ENCODE measurements at regions not wholly inside any gene's neighbourhood (a gene's known extent, or its start where the extent isn't known, plus 50 kb on each side); places are given as distances from the start of the nearest gene placed in this dataset.

- 81% methylated on average over 5 of the region's 5 CpGs for WGBS (ENCODE audit: insufficient coverage)
- no peak overlapping the region for H3K27ac Mint-ChIP-seq
- Histone ChIP-seq H3K27me3 (replicated peaks in 1 of 2; ENCODE audit: control insufficient read depth in 2 of 2, extremely low read depth in 1 of 2, insufficient read depth in 2 of 2, low read length in 1 of 2) (peaks cover 2 to 5% of the 10 kb centered on the region in 2 experiments), H3K9me3 (no peaks in the 10 kb centered on the region), H3K4me1 (ENCODE audit: control insufficient read depth in 1 of 2, extremely low read depth in 1 of 2, insufficient read depth in 2 of 2, low read length in 2 of 2) (no peaks in the 10 kb centered on the region), H3K27ac (ENCODE audit: low read length) (no peak overlapping the region), H3K36me3 (ENCODE audit: control insufficient read depth in 2 of 2, extremely low read depth in 1 of 2, insufficient read depth in 1 of 2, low read length in 1 of 2) (no peaks in the 10 kb centered on the region), H3K4me3 (ENCODE audit: control insufficient read depth in 1 of 2, extremely low read depth in 1 of 2, low read length in 1 of 2) (no peak overlapping the region)
- H3K4me1 Mint-ChIP-seq: peaks cover 0 to 4% (median 2%) of the 10 kb centered on the region in 3 donors
- no peaks in the 10 kb centered on the region for H3K9me3 Mint-ChIP-seq
- DNase-seq: no peak
- ATAC-seq (replicated peaks in 1 of 4): no peak
- POLR2A ChIA-PET: no interaction called here
- CTCF ChIA-PET: no interaction called here
- peaks cover 1 to 17% of the 10 kb centered on the region in 2 donors for H3K27me3 Mint-ChIP-seq
- no peak overlapping the region for H3K4me3 Mint-ChIP-seq
- H3K36me3 Mint-ChIP-seq: no peaks in the 10 kb centered on the region
These were observed 129.0 kb upstream of the NEO1 start for GRCh38 chr15:72923289-72923688.

GRCh38 chr15:72920551-72920950, 131.7 kb upstream of the NEO1 start:
- Histone ChIP-seq H3K27me3 (replicated peaks in 1 of 2; ENCODE audit: control insufficient read depth in 2 of 2, extremely low read depth in 1 of 2, insufficient read depth in 2 of 2, low read length in 1 of 2) (peaks cover 2 to 3% of the 10 kb centered on the region in 2 experiments), H3K27ac (ENCODE audit: low read length) (no peak overlapping the region), H3K4me1 (ENCODE audit: control insufficient read depth in 1 of 2, extremely low read depth in 1 of 2, insufficient read depth in 2 of 2, low read length in 2 of 2) (no peaks in the 10 kb centered on the region), H3K36me3 (ENCODE audit: control insufficient read depth in 2 of 2, extremely low read depth in 1 of 2, insufficient read depth in 1 of 2, low read length in 1 of 2) (no peaks in the 10 kb centered on the region), H3K9me3 (no peaks in the 10 kb centered on the region), H3K4me3 (ENCODE audit: control insufficient read depth in 1 of 2, extremely low read depth in 1 of 2, low read length in 1 of 2) (no peak overlapping the region)
- no peaks in the 10 kb centered on the region for H3K9me3 Mint-ChIP-seq
- no peaks in the 10 kb centered on the region for H3K4me1 Mint-ChIP-seq
- CTCF ChIA-PET: no interaction called here
- H3K27me3 Mint-ChIP-seq: peaks cover 0 to 5% of the 10 kb centered on the region in 2 donors
- no peak overlapping the region for H3K4me3 Mint-ChIP-seq
- no peak overlapping the region for H3K27ac Mint-ChIP-seq
- POLR2A ChIA-PET: no interaction called here
- ATAC-seq (replicated peaks in 1 of 4) (no peak), DNase-seq (no peak)
- H3K36me3 Mint-ChIP-seq: no peaks in the 10 kb centered on the region

GRCh38 chr15:72919936-72920465, 132.3 kb upstream of the NEO1 start:
- CTCF ChIA-PET: no interaction called here
- no CpG with 5 or more reads among the region's 5 CpGs for WGBS (ENCODE audit: insufficient coverage)
- H3K36me3 Mint-ChIP-seq: no peaks in the 10 kb centered on the region

GRCh38 chr15:72916897-72917296, 133.3 kb upstream of the ADPGK start:
- Histone ChIP-seq H3K4me3 (ENCODE audit: control insufficient read depth in 1 of 2, extremely low read depth in 1 of 2, low read length in 1 of 2) (no peak overlapping the region), H3K27ac (ENCODE audit: low read length) (no peak overlapping the region), H3K9me3 (no peaks in the 10 kb centered on the region), H3K27me3 (replicated peaks in 1 of 2; ENCODE audit: control insufficient read depth in 2 of 2, extremely low read depth in 1 of 2, insufficient read depth in 2 of 2, low read length in 1 of 2) (peaks cover 2 to 3% of the 10 kb centered on the region in 2 experiments), H3K36me3 (ENCODE audit: control insufficient read depth in 2 of 2, extremely low read depth in 1 of 2, insufficient read depth in 1 of 2, low read length in 1 of 2) (no peaks in the 10 kb centered on the region), H3K4me1 (ENCODE audit: control insufficient read depth in 1 of 2, extremely low read depth in 1 of 2, insufficient read depth in 2 of 2, low read length in 2 of 2) (no peaks in the 10 kb centered on the region)
- WGBS (ENCODE audit: insufficient coverage): 100% methylated on average over 2 of the region's 2 CpGs
- H3K27ac Mint-ChIP-seq: no peak overlapping the region
- peaks cover 2 to 4% of the 10 kb centered on the region in 2 donors for H3K27me3 Mint-ChIP-seq
- ATAC-seq (replicated peaks in 1 of 4): no peak
- DNase-seq: no peak
- H3K4me1 Mint-ChIP-seq: no peaks in the 10 kb centered on the region
- POLR2A ChIA-PET: no interaction called here
- CTCF ChIA-PET: no interaction called here
- H3K4me3 Mint-ChIP-seq: no peak overlapping the region
- no peaks in the 10 kb centered on the region for H3K9me3 Mint-ChIP-seq
- H3K36me3 Mint-ChIP-seq: no peaks in the 10 kb centered on the region

More at GRCh38 chr15:72919936-72920465, 132.3 kb upstream of the NEO1 start:
- Mint-ChIP-seq H3K9me3 (no peaks in the 10 kb centered on the region), H3K27ac (no peak overlapping the region), H3K27me3 (peaks cover 0 to under 1% of the 10 kb centered on the region in 2 donors), H3K4me3 (no peak overlapping the region), H3K4me1 (no peaks in the 10 kb centered on the region)
- no peak overlapping the region for H3K27ac ChIP-seq (ENCODE audit: low read length)
- H3K9me3 ChIP-seq: no peaks in the 10 kb centered on the region
- no peaks in the 10 kb centered on the region for H3K4me1 ChIP-seq (ENCODE audit: control insufficient read depth in 1 of 2, extremely low read depth in 1 of 2, insufficient read depth in 2 of 2, low read length in 2 of 2)
- DNase-seq (no peak), ATAC-seq (replicated peaks in 1 of 4) (no peak)
- no peaks in the 10 kb centered on the region for H3K36me3 ChIP-seq (ENCODE audit: control insufficient read depth in 2 of 2, extremely low read depth in 1 of 2, insufficient read depth in 1 of 2, low read length in 1 of 2)
- no peak overlapping the region for H3K4me3 ChIP-seq (ENCODE audit: control insufficient read depth in 1 of 2, extremely low read depth in 1 of 2, low read length in 1 of 2)
- H3K27me3 ChIP-seq (replicated peaks in 1 of 2; ENCODE audit: control insufficient read depth in 2 of 2, extremely low read depth in 1 of 2, insufficient read depth in 2 of 2, low read length in 1 of 2): peaks cover 2 to 3% of the 10 kb centered on the region in 2 experiments
- POLR2A ChIA-PET: no interaction called here

GRCh38 chr15:72916378-72916777, 132.8 kb upstream of the ADPGK start:
- H3K27ac Mint-ChIP-seq: no peak overlapping the region
- no peaks in the 10 kb centered on the region for H3K4me1 ChIP-seq (ENCODE audit: control insufficient read depth in 1 of 2, extremely low read depth in 1 of 2, insufficient read depth in 2 of 2, low read length in 2 of 2)
- POLR2A ChIA-PET: no interaction called here
- H3K9me3 Mint-ChIP-seq: no peaks in the 10 kb centered on the region
- CTCF ChIA-PET: no interaction called here
- no peak overlapping the region for H3K4me3 Mint-ChIP-seq
- H3K4me3 ChIP-seq (ENCODE audit: control insufficient read depth in 1 of 2, extremely low read depth in 1 of 2, low read length in 1 of 2): no peak overlapping the region
- H3K27me3 Mint-ChIP-seq: peaks cover 2 to 9% of the 10 kb centered on the region in 2 donors
- ATAC-seq (replicated peaks in 1 of 4): no peak
- H3K36me3 Mint-ChIP-seq: no peaks in the 10 kb centered on the region
- H3K4me1 Mint-ChIP-seq: no peaks in the 10 kb centered on the region
- peaks cover 0 to 3% of the 10 kb centered on the region in 2 experiments for H3K27me3 ChIP-seq (replicated peaks in 1 of 2; ENCODE audit: control insufficient read depth in 2 of 2, extremely low read depth in 1 of 2, insufficient read depth in 2 of 2, low read length in 1 of 2)
- WGBS (ENCODE audit: insufficient coverage): 100% methylated on average over 1 of the region's 2 CpGs
- DNase-seq: no peak
- no peak overlapping the region for H3K27ac ChIP-seq (ENCODE audit: low read length)
- H3K36me3 ChIP-seq (ENCODE audit: control insufficient read depth in 2 of 2, extremely low read depth in 1 of 2, insufficient read depth in 1 of 2, low read length in 1 of 2): no peaks in the 10 kb centered on the region
- no peaks in the 10 kb centered on the region for H3K9me3 ChIP-seq

GRCh38 chr15:72915843-72916242, 132.3 kb upstream of the ADPGK start:
- H3K36me3 Mint-ChIP-seq: no peaks in the 10 kb centered on the region
- H3K9me3 Mint-ChIP-seq: no peaks in the 10 kb centered on the region
- no peak overlapping the region for H3K4me3 Mint-ChIP-seq
- H3K27ac Mint-ChIP-seq: no peak overlapping the region
- no peak for ATAC-seq (replicated peaks in 1 of 4)
- WGBS (ENCODE audit: insufficient coverage): 60% methylated on average over 1 of the region's 7 CpGs
- no peaks in the 10 kb centered on the region for H3K36me3 ChIP-seq (ENCODE audit: control insufficient read depth in 2 of 2, extremely low read depth in 1 of 2, insufficient read depth in 1 of 2, low read length in 1 of 2)
- H3K4me1 ChIP-seq (ENCODE audit: control insufficient read depth in 1 of 2, extremely low read depth in 1 of 2, insufficient read depth in 2 of 2, low read length in 2 of 2): no peaks in the 10 kb centered on the region
- H3K27ac ChIP-seq (ENCODE audit: low read length): no peak overlapping the region
- peaks cover 2 to 9% of the 10 kb centered on the region in 2 donors for H3K27me3 Mint-ChIP-seq
- no peak for DNase-seq
- H3K9me3 ChIP-seq: no peaks in the 10 kb centered on the region
- no peak overlapping the region for H3K4me3 ChIP-seq (ENCODE audit: control insufficient read depth in 1 of 2, extremely low read depth in 1 of 2, low read length in 1 of 2)
- ChIA-PET POLR2A (no interaction called here), CTCF (no interaction called here)
- H3K4me1 Mint-ChIP-seq: no peaks in the 10 kb centered on the region
- H3K27me3 ChIP-seq (replicated peaks in 1 of 2; ENCODE audit: control insufficient read depth in 2 of 2, extremely low read depth in 1 of 2, insufficient read depth in 2 of 2, low read length in 1 of 2): peaks cover 0 to 3% of the 10 kb centered on the region in 2 experiments

- no peak overlapping the region for H3K4me3 Mint-ChIP-seq
- CTCF ChIA-PET: no interaction called here
- Histone ChIP-seq H3K27ac (ENCODE audit: low read length) (no peak overlapping the region), H3K27me3 (replicated peaks in 1 of 2; ENCODE audit: control insufficient read depth in 2 of 2, extremely low read depth in 1 of 2, insufficient read depth in 2 of 2, low read length in 1 of 2) (peaks cover 0 to 3% of the 10 kb centered on the region in 2 experiments), H3K36me3 (ENCODE audit: control insufficient read depth in 2 of 2, extremely low read depth in 1 of 2, insufficient read depth in 1 of 2, low read length in 1 of 2) (no peaks in the 10 kb centered on the region), H3K4me3 (ENCODE audit: control insufficient read depth in 1 of 2, extremely low read depth in 1 of 2, low read length in 1 of 2) (no peak overlapping the region), H3K9me3 (no peaks in the 10 kb centered on the region), H3K4me1 (ENCODE audit: control insufficient read depth in 1 of 2, extremely low read depth in 1 of 2, insufficient read depth in 2 of 2, low read length in 2 of 2) (no peaks in the 10 kb centered on the region)
- 69% methylated on average over 2 of the region's 2 CpGs for WGBS (ENCODE audit: insufficient coverage)
- H3K36me3 Mint-ChIP-seq: no peaks in the 10 kb centered on the region
- H3K9me3 Mint-ChIP-seq: no peaks in the 10 kb centered on the region
- ATAC-seq (replicated peaks in 1 of 4) (no peak), DNase-seq (no peak)
- H3K4me1 Mint-ChIP-seq: no peaks in the 10 kb centered on the region
- H3K27ac Mint-ChIP-seq: no peak overlapping the region
- H3K27me3 Mint-ChIP-seq: peaks cover 2 to 9% of the 10 kb centered on the region in 2 donors
- POLR2A ChIA-PET: no interaction called here
These were observed 129.4 kb upstream of the ADPGK start for GRCh38 chr15:72912996-72913395.
